PC-3 (cell line): ENCODE measurements at regions not wholly inside any gene's neighbourhood (a gene's known extent, or its start where the extent isn't known, plus 50 kb on each side); places are given as distances from the start of the nearest gene placed in this dataset.
"Not testable (repeated sequence)": the region's sequence is repeated elsewhere in the genome, so short reads cannot be mapped to it uniquely, and the experiment has no call there.

Source experiments
- ATAC-seq: fragments of 200-7000 bp; cut with Tn5 transposase; 2 replicates; pipeline ENCODE4 v1.9.1; 2020; ENCODE audit warnings: mild to moderate bottlenecking, moderate library complexity
- BruUV-seq: library from RNA; stranded (reverse); fragments of 400-500 nt; replicated peaks from 2 replicates; lab custom pipeline; 2021; lab: Mats Ljungman, UMichigan
- CTCF ChIA-PET: fragments of 300-600 bp; sonication (Branson Sonifier 250); formaldehyde crosslinking; loops from one replicate; lab custom pipeline; 2022; ENCODE audit warnings: antibody characterized with exemption; lab: Charles Lee
- POLR2A ChIA-PET: fragments of 300-600 bp; sonication (Branson Sonifier 250); formaldehyde crosslinking; loops from one replicate; lab custom pipeline; 2022; ENCODE audit warnings: antibody characterized with exemption; ENCODE audit not compliant: unreplicated experiment; lab: Charles Lee
- DNase-seq: peaks from one replicate; pipeline ENCODE4 v3.0.0-alpha.2; 2015
- H2AFZ ChIP-seq: fragments of 300-600 bp; sonication (generic); 2 replicates; pipeline ENCODE4 v1.6.0; 2016; ENCODE audit warnings: antibody characterized with exemption, low read length
- H3F3A ChIP-seq: fragments of 300-600 bp; sonication (generic); one replicate; pipeline ENCODE4 v1.6.0; 2017; ENCODE audit warnings: antibody characterized with exemption, low read length, control low read depth, mild to moderate bottlenecking; ENCODE audit not compliant: unreplicated experiment
- H3K27ac ChIP-seq: fragments of 300-600 bp; sonication (generic); 2 replicates; pipeline ENCODE4 v1.5.1; 2016; ENCODE audit warnings: mild to moderate bottlenecking, low read length
- H3K27me3 ChIP-seq: fragments of 300-600 bp; sonication (generic); 2 replicates; pipeline ENCODE4 v1.6.1; 2016; ENCODE audit warnings: low read length, mixed read lengths
- H3K36me3 ChIP-seq: fragments of 300-600 bp; sonication (generic); 2 replicates; pipeline ENCODE4 v1.6.1; 2016; ENCODE audit warnings: low read depth, mixed run types, low read length, mixed read lengths
- H3K4me1 ChIP-seq: fragments of 300-600 bp; sonication (generic); 2 replicates; pipeline ENCODE4 v1.5.1; 2016; ENCODE audit warnings: low read length; ENCODE audit not compliant: insufficient read depth
- H3K4me2 ChIP-seq: fragments of 300-600 bp; sonication (generic); 2 replicates; pipeline ENCODE4 v1.6.0; 2016; ENCODE audit warnings: low read length
- H3K4me3 ChIP-seq: fragments of 300-600 bp; sonication (generic); 2 replicates; pipeline ENCODE4 v1.5.1; 2016; ENCODE audit warnings: mild to moderate bottlenecking, low read length, mixed read lengths
- H3K79me2 ChIP-seq: fragments of 300-600 bp; sonication (generic); 2 replicates; pipeline ENCODE4 v1.6.1; 2017; ENCODE audit warnings: low read length, mixed read lengths
- H3K9ac ChIP-seq: fragments of 300-600 bp; sonication (generic); 2 replicates; pipeline ENCODE4 v1.6.0; 2016; ENCODE audit warnings: mild to moderate bottlenecking, low read length
- H3K9me2 ChIP-seq: fragments of 300-600 bp; sonication (generic); replicated peaks from 2 replicates; pipeline ENCODE4 v1.6.1; 2016; ENCODE audit warnings: mixed run types, low read length, mixed read lengths
- H3K9me3 ChIP-seq: fragments of 300-600 bp; sonication (generic); 2 replicates; pipeline ENCODE4 v1.6.1; 2016; ENCODE audit warnings: low read length, mixed read lengths
- H4K20me1 ChIP-seq: fragments of 300-600 bp; sonication (generic); 2 replicates; pipeline ENCODE4 v1.6.1; 2016; ENCODE audit warnings: low read length, mixed read lengths
- CTCF ChIP-seq: fragments of 300-600 bp; sonication (generic); conservative IDR thresholded peaks from 2 replicates; pipeline ENCODE4 v1.5.1; 2017; ENCODE audit warnings: antibody characterized with exemption, low read depth, mild to moderate bottlenecking, low read length
- EZH2 ChIP-seq: fragments of 300-600 bp; sonication (generic); IDR thresholded peaks from one replicate; pipeline ENCODE4 v1.6.1; 2017; ENCODE audit warnings: antibody characterized with exemption, mild to moderate bottlenecking, low read length; ENCODE audit not compliant: unreplicated experiment
- EZH2phosphoT487 ChIP-seq: fragments of 300-600 bp; sonication (generic); IDR thresholded peaks from 2 replicates; pipeline ENCODE4 v1.6.1; 2018; ENCODE audit warnings: mild to moderate bottlenecking, antibody characterized with exemption, low read length, borderline replicate concordance
- intact Hi-C: fragments of 100-400 bp; cut with micrococcal nuclease; formaldehyde crosslinking; loops from 2 replicates; pipeline ENCODE4 v1.9.0; 2023

GRCh38 chr4:9691238-9692065 is 90.0 kb upstream of the DRD5 start:
- Histone ChIP-seq H3F3A (no peaks in the 10 kb centered on the region), H3K4me2 (no peak overlapping the region), H3K9me3 (no peaks in the 10 kb centered on the region), H3K9ac (no peak overlapping the region), H3K4me3 (no peak overlapping the region), H3K79me2 (no peaks in the 10 kb centered on the region), H2AFZ (no peak overlapping the region), H3K27ac (no peak overlapping the region), H3K4me1 (no peaks in the 10 kb centered on the region), H3K9me2 (no peaks in the 10 kb centered on the region), H3K36me3 (no peaks in the 10 kb centered on the region), H3K27me3 (no peaks in the 10 kb centered on the region), H4K20me1 (no peaks in the 10 kb centered on the region)
- intact Hi-C loops: no loop called here
- DNase-seq (peak; percentile 36), ATAC-seq (no peak)
- TF ChIP-seq EZH2 (no peak), EZH2phosphoT487 (no peak), CTCF (no peak)
- BruUV-seq: no TSS peak
- ChIA-PET POLR2A (no interaction called here), CTCF (no interaction called here)

GRCh38 chr4:9692791-9693491 is 88.5 kb upstream of the DRD5 start:
- POLR2A ChIA-PET, ATAC-seq, BruUV-seq: not testable (repeated sequence)

GRCh38 chr4:9694403-9694802 is 87.0 kb upstream of the DRD5 start:
- DNase-seq, H3K9me3 ChIP-seq, H3K4me3 ChIP-seq, CTCF ChIA-PET, H2AFZ ChIP-seq, H3K36me3 ChIP-seq, H3K27me3 ChIP-seq, H3K27ac ChIP-seq, POLR2A ChIA-PET, H3K9ac ChIP-seq, BruUV-seq, H3F3A ChIP-seq, H3K4me1 ChIP-seq, ATAC-seq, H3K9me2 ChIP-seq, H3K4me2 ChIP-seq, intact Hi-C loops, H4K20me1 ChIP-seq, H3K79me2 ChIP-seq: not testable (repeated sequence)

More at GRCh38 chr4:9692791-9693491, 88.5 kb upstream of the DRD5 start:
- H3K9me2 ChIP-seq, H3K27me3 ChIP-seq, H3K9me3 ChIP-seq, DNase-seq, H3K36me3 ChIP-seq, H2AFZ ChIP-seq, H3F3A ChIP-seq, CTCF ChIA-PET, H3K4me2 ChIP-seq, H3K4me1 ChIP-seq, H3K9ac ChIP-seq, H4K20me1 ChIP-seq, H3K27ac ChIP-seq, H3K79me2 ChIP-seq, H3K4me3 ChIP-seq, intact Hi-C loops: not testable (repeated sequence)
